GM21576 (cell line): ENCODE measurements at regions not wholly inside any gene's neighbourhood (a gene's known extent, or its start where the extent isn't known, plus 50 kb on each side); places are given as distances from the start of the nearest gene placed in this dataset.
"Not testable (repeated sequence)": the region's sequence is repeated elsewhere in the genome, so short reads cannot be mapped to it uniquely, and the experiment has no call there.

ENCODE experiments used
- ATAC-seq: cut with Tn5 transposase; IDR thresholded peaks from one replicate; pipeline ENCODE4 v1.9.1; 2021; ENCODE audit warnings: mild to moderate bottlenecking, moderate library complexity; ENCODE audit not compliant: unreplicated experiment

DNA sequence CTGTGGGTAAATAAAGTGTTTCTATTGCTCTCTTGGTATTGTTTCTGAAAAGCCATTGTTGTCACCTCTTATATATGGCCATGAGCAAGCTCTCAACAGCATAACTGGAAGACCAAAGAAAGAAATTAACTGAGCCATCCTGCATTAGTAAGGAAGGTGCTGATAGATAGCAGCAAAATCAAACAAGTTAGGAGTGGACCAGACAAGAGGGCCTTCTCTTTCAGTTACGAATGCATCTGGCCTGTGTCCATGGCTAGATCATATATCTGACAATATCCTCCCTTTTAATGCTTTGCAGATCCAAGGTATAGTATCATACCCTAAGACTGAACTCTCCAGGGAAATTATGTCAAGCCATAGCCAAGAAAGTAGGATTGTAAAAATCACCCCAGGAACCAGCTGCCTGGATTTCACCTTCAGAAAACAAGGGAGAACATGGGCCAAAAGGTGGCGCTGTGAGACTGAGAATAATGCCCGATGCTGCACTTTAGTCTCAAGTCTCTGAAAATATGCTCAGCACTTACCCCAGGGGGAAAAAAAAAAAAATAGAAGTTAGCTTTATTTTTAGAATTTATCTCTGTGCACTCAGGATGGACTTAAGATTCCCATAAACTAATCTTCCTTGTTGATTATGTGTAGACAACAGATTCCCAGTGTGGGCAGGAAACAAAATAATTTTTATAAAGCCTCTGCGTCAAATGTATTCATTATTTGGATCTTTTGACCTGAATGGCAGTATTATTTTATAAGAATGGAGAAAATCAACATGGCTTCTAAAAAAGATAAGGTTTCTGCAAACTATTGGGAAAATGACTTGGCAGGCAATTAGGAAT lies 415.1 kb downstream of the ETS1 start:
- peak; percentile 72 for ATAC-seq

DNA sequence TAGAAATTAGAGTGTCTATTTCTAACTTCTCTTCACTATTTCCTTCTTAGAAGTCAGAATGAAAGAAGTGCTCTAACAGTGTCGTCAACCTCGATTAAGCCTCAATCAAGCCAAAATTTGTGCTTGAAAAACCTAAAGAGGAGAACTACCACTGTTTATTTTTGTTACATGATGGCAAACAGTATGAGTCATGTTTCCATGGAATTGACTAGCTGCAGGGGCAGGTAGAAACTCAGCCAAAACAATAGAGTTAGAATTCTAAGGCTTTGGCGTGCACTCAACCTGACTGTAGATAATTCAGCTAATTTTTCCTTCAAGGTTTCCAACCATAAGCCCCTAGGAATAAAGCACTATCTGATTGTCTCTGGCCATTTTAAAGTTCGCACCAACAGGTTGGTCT lies 415.9 kb downstream of the ETS1 start:
- ATAC-seq, result no peak

DNA sequence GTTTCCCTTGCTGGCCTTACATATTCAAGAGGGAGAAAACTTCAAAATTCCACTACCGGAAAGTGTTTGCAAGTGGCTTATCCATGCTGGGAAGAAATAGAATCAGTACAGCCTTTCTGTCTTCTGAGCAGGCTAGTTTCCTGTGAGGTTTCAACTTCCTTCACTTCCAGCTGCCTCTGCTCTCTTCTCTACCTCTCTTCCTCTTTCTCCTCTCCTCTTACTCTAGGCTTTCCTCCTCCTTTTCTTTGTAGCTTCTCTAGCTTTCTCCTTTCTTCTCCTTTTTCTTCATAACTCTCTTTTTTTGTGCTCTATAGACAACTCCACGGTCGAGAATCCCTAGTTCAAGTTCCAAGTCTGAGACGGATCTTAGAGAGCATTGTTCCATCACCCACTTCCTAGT lies 421.8 kb downstream of the ETS1 start:
- no peak for ATAC-seq

DNA sequence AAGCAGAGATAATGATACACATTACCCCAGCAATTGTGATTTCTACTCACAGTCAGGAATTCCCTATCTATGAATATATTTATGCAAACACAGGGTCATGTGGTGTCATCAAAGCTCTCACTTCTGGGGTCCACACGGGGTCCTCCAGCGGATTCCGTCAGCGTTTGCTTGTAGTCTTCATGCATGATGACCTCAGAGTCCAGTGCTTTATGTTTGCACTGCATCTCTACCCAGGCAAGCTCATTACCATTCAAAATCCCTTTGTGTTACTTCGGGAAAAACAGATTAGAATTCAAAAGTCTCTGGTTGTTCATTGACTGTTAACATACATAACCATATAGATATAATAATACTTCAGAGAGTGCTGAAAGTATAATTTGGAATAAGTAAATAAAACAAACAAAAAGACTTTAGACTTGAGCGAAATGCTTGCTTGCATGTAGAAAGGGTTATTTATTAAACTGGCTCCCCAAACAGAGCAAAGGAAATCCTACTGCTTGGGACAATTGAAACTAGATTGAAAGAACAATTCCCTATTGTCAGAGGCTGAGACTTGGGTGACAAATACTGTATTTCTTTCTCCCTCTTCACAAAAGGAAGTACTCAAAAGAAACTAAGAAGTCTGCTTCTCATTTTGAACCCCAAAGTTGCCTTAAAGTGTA lies 423.1 kb downstream of the ETS1 start:
- ATAC-seq, result no peak

DNA sequence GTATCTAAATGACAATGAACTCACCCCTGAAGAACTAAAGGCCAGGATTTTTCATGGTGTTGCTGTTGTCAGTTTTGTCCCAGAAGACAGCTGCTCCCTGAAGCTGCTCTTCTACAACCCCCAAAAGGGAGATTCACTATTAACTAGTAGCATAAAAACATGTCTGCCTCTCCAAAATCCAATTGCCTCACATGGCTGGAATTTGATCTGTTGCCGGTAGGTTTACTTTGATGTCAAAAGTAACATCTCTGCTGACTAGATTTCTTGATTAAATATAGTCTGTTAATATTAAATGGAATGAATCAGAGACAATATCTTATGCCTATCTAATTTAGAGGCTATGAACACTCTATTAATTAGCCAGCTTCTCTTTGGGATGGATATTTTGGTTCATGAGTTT lies 425.4 kb downstream of the ETS1 start:
- no peak for ATAC-seq

DNA sequence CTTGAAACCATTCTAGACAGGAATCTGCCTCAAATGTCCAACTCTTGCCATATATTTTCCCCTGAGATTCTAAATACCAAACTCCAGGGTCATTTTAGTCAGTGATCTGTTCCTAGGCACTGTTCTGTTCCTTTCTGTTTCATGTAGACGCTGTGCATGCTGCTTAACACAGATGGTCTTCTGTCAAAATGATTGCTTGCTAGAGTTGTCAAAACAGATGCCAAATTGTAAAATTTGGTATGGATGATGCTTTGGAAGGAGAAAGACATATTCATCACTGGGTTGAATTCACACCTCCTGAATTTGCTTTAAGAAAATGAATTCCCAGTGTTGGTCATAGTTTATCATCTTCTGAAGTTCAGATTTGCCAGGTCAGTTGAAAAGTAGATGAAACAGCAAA lies 425.9 kb downstream of the ETS1 start:
- ATAC-seq, result no peak

DNA sequence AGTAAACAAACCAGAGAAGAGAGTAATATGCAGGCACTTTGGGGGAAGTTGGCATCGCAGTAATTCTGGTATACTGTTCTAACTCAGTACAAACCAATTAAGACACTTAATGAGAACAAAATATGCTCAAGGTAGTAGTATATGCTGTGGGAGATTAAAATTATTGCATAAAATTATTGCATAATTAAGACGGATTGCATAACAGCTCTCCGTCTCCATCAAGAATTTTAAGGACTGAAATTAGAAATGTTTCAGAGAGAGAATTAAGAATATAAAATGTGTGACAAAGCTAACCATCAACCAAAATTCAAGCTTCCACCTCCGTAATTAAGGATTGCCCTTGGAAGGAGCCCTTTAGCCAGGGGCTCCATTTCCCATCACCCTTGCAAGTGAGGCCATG lies 428.5 kb downstream of the ETS1 start:
- ATAC-seq, result no peak

DNA sequence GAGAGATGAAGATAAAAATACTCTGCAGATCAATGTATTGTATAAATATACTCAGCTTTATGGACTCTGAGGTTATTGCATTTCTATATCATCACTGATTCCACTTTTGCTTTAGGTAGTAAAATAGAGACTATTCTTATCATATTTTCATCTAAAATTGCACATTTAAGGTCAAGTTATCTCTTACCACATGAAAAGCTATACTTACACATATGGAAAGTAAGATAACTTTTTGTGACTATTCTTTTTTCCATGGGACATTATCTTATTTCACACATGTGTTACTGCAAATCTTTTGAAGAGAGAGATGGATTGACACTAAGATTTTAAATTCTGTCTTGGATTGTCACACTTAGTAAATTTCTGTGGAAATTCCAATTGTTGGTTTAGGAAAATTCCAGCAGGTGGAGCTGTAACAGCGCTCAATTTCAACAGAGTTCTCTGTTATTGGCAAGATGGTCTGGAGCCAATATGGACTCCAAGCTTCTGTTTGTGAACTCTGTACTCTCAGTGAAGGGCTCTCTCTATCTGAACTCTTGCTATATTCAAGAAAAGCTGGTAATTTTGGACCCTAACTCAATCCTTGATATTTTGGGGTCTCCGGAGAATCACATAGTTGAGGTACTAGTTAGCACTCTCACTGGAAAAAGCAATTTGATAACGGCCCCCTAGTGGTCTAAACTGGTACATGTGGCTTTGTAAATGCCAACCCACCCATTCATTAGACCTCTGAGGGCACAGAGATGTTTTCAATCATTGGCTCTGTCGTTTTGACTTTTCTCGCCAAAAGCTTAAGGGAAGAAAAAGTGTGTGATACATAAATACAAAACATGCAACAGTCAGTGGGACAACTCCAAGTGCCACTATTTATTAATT lies 429.7 kb downstream of the ETS1 start:
- ATAC-seq, result peak; percentile 91

DNA sequence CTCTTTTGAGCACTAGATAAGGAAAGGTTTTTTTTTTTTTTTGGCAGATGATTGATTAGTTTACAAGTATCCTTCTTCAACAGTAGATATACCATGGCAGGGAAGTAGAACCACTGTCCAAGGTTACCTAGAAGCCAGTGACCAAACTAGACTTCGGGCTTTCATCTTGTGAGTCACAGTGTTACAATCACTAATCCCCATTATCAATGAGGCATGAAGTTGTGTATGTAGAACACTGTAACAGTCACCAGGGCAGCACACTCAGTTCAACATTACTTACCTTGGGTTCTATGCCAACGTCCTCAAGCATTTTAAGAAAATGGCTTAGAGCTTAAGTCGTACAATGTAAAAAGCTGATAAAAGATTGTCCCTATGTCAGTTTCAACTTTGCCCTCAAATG lies 430.9 kb downstream of the ETS1 start:
- no peak for ATAC-seq

DNA sequence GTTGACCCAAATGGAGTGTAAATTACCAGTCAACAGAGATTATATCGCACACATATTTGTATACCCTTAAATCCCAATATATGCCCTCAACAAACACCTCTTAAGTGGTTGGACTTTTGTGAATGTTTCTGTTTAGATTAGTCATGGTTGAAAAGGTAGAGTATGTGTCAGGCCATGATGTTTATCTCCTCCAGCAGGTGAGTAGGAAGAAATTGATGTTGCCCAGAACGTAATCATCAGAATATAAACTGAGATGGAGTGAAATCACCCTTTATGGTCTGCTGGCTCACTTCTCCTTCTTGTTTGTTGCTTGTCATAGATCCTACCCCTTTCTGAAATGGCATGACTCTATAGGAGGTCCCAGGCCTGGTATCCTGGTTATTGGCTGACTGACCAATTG lies 431.8 kb downstream of the ETS1 start:
- no peak for ATAC-seq

DNA sequence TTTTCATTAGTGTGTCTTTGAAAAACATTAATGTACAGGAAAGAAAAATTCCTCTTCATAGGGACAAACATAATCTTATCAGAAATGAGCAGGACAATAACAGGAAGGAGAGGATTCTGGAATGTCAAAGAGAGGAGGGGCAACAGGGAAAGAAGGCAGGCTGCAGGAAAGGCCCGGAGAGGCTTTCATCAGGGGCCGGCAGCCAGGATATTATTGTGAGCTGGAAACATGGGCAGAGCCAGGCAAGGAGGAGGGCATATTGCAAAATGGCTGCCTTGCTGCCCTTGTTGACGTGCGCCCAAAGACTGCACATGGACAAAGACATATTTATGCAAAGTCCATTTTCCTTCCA lies 433.7 kb downstream of the ETS1 start:
- no peak for ATAC-seq

DNA sequence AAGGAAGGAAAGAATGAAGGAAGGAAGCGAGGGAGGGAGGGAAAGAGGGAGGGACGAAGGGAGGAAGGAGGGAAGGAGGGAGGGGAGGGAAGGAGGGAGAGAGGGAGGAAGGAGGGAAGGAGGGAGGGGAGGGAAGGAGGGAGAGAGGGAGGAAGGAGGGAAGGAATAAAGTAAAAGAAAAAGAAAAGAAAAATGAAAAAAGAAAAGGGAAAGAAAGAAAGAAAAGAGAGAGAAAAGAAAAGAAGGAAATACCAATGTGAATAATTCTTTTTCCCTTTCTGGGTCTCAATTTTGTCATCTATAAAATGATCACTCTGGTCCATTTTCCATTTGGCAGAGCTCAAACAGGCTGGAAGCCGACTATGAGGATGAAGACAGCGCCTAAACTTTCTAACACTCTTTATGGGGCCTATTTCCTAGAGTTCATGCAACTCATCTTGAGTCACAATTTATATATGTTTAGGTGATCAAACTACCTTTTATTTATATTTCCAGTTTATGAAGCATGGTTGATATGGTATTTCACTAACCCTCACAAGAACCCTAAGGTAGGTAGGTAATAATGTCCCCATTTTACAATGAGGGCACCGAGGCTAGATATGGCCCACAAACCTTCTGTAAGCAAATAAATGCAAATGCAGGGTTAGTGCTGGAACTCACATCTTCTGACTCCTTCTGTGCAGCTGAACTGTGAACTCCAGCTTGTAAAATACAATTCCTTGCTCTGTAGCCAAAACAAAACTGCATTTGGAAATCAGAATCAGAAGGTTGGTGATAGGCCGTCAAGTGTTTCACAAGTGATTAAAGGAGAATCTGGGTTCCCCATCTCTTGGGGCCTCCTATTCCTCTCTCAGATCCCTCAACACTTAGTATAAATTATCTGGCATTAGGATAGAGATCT lies 434.3 kb downstream of the ETS1 start:
- no peak for ATAC-seq

DNA sequence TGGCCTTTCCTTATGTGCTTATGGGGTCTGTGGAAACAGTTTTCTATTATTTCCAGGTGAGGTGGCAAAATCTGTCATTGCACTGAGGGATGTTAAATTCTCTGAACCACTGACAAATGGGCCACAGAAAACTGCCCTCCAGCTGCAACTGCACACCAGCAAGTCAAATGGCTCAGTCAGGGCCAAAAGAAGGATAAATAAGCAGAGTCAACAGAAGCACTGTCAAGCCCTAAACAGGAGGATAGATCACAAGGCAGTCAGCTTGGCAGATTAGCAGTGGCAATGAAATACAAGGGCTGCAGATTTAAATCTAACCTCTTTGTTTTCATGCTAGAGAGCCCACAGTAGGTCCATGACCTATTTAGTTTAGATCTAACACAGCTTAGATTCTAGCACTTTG lies 435.6 kb downstream of the ETS1 start:
- no peak for ATAC-seq

DNA sequence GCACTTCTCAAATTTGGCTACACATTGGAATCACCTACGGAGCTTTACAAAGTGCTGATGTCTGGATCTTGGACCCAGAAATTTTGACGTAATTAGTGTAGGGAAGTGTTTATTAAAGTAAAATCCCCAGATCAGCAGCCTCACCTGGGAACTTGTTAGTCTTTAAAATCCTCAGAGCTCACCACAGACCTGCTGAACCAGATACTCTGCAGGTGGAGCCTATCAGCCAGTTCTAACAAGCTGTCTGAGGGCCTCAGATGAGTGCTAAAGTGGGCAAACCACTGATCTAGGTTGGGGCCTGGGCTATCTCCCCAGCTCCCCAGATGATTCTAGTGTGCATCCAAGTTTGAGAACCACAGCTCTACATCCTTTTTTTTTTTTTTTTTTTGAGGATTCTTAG lies 436.0 kb downstream of the ETS1 start:
- no peak for ATAC-seq

DNA sequence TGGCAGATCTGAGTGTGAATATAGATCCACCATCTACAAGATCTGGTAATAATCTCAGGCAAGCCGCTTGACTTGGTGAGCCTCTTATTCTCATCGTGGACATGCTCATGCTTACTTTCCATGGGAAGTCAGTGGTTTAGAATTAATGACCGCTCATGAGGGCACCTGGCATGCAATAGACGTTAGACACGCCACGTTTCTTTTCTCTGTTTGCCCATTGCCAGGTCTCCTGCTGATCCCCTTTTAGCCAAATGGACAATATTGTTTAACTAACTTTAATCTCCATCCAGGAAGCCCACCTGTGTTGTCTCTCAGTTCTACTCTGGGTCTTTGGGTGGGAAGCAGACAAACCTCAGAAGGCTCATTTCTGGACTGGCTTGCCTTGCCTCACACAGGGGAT lies 439.1 kb downstream of the ETS1 start:
- no peak for ATAC-seq

DNA sequence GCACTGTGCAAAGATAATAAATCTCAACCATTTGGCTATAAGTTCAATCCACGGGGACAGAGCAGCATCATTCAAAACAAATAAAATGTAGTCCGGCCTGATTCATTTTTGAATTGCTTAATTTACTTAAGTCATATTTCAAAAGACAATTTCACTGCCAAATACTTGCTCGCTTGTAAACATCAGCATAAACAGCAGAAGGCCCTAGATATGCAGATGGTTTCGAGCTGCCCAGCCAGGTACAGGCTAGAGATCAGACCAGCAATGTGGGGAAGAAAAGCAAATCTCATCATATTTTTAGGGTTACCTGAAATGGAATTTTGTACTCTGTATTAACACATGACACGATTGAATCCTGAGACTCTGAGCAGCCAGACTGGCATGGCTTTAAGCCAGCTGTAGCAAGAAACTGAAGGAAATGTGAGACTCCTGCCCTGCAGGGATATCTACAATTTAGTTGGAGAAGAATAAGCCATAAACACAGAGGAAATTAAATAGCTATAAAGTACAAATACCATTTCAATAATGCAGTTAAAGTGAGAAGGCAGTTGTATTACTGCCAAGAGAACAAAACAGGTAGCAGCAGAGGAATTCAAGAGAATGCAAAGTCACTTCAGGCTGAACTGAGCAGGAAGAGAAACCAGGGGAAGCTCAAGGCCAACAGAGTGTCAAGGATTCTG lies 440.3 kb downstream of the ETS1 start:
- ATAC-seq, result no peak

DNA sequence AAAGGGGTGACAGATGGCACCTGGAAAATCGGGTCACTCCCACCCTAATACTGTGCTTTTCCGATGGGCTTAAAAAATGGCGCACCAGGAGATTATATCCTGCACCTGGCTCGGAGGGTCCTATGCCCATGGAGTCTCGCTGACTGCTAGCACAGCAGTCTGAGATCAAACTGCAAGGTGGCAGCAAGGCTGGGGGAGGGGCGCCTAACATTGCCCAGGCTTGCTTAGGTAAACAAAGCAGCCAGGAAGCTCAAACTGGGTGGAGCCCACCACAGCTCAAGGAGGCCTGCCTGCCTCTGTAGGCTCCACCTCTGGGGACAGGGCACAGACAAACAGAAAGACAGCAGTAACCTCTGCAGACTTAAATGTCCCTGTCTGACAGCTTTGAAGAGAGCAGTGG lies 447.1 kb downstream of the ETS1 start:
- not testable (repeated sequence) for ATAC-seq

DNA sequence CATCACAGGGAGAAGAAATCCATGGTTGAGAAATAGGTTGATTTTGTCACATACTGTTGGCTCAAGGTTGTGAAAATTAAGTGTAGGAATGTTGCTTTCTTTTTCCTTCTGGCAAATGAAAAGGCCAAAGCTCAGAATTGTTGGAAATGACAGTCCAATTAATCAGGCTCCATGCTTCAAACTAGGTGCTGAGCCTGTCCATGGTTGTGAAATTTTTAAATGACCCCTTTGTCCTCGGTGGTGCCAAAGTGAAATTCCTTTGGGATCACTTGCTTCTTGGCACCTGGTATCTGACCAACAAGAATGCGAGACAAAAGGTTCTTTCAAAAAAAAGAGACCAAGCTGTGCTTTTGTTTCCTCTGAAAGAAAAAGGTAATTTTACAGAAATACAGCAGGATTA lies 451.9 kb downstream of the ETS1 start:
- ATAC-seq, result no peak

DNA sequence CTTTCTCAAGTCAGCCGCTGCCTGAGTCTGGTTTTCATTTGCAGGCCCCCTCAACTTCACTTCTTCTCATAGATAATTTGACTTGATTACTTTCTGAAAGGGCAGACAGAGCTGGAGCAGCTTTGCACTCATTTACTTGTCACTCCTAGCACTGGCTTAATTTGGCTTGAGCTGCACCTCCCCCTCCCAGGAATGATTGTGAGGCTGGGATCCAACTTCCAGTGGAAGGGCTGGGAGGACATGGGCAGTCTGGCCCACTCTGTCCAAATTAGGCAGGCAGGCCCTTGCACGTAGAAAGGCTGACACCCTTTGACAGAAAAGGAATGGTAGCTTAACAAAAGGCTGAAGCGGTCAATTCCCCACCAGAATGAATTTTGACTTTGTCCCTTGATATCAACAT lies 453.9 kb downstream of the ETS1 start:
- no peak for ATAC-seq

DNA sequence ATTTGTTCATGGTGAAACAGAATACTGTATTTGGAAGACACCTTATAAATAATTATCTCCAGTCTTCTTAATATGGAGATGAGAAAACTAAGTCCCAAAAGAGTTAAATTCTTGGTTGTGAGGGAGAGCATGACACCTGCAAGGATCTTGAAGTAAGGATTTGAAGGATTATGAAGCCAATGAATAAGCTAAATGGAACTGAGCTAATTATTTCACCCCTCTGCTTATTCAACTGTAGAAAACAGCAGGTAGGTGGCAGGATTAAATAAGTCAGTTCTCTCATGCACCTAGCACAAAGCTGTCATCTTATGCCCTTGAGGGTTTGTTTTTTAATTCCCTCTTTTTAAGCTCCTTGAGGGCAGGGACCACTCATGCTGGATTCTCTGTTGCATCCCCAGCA lies 457.3 kb downstream of the ETS1 start:
- ATAC-seq, result no peak
